Panc1 (cell line): ENCODE measurements at regions not wholly inside any gene's neighbourhood (a gene's known extent, or its start where the extent isn't known, plus 50 kb on each side); places are given as distances from the start of the nearest gene placed in this dataset.

Experiments used
- CTCF ChIP-seq: fragments of 450-650 bp; IDR thresholded peaks from 2 replicates; pipeline ENCODE4 v1.5.1; 2017; ENCODE audit warnings: mild to moderate bottlenecking
- POLR2AphosphoS5 ChIP-seq: IDR thresholded peaks from 2 replicates; pipeline ENCODE4 v1.6.1; 2012; ENCODE audit warnings: mild to moderate bottlenecking, low read depth, low read length, moderate library complexity
- SIN3A ChIP-seq: IDR thresholded peaks from 2 replicates; pipeline ENCODE4 v1.6.1; 2012; ENCODE audit warnings: low read depth, mild to moderate bottlenecking, low read length, moderate library complexity, borderline replicate concordance; ENCODE audit not compliant: insufficient read depth

GRCh38 chrX:43589735-43590134 is 66.4 kb upstream of the MAOA start:
- TF ChIP-seq CTCF, result no peak
- no peak for TF ChIP-seq SIN3A
- no peak for TF ChIP-seq POLR2AphosphoS5
